A673 (cell line): ENCODE measurements at regions not wholly inside any gene's neighbourhood (a gene's known extent, or its start where the extent isn't known, plus 50 kb on each side); places are given as distances from the start of the nearest gene placed in this dataset.

Experiments used
- BruUV-seq: library from RNA; stranded (reverse); fragments of 400-500 nt; replicated peaks from 2 replicates; lab custom pipeline; 2021; lab: Mats Ljungman, UMichigan
- CTCF ChIA-PET: fragments of 300-600 bp; sonication (Branson Sonifier 250); formaldehyde crosslinking; loops from one replicate; lab custom pipeline; 2022; ENCODE audit warnings: antibody characterized with exemption; lab: Charles Lee
- POLR2A ChIA-PET: fragments of 300-600 bp; sonication (Branson Sonifier 250); formaldehyde crosslinking; loops from one replicate; lab custom pipeline; 2022; ENCODE audit warnings: antibody characterized with exemption; ENCODE audit not compliant: low non-redundant PET; lab: Charles Lee
- DNase-seq: peaks from one replicate; pipeline ENCODE4 v3.0.0-alpha.2; 2015; ENCODE audit warnings: low spot score
- H3K27ac ChIP-seq: fragments of 200-600 bp; sonication (generic); 2 replicates; pipeline ENCODE4 v1.5.1; 2016; ENCODE audit warnings: mixed run types, low read depth, mild to moderate bottlenecking, mixed read lengths, antibody characterized with exemption, low read length; ENCODE audit not compliant: poor library complexity, severe bottlenecking
- H3K27me3 ChIP-seq: fragments of 200-600 bp; sonication (generic); replicated peaks from 2 replicates; pipeline ENCODE4 v1.6.1; 2017; ENCODE audit warnings: mixed run types, low read depth, mild to moderate bottlenecking, mixed read lengths, antibody characterized with exemption, low read length; ENCODE audit not compliant: insufficient read depth, poor library complexity
- H3K36me3 ChIP-seq: fragments of 200-600 bp; sonication (generic); 2 replicates; pipeline ENCODE4 v1.6.1; 2016; ENCODE audit warnings: mixed run types, mild to moderate bottlenecking, mixed read lengths, antibody characterized with exemption, low read length; ENCODE audit not compliant: insufficient read depth, poor library complexity, severe bottlenecking
- H3K4me1 ChIP-seq: fragments of 200-600 bp; sonication (generic); 2 replicates; pipeline ENCODE4 v1.6.1; 2017; ENCODE audit warnings: mixed run types, mild to moderate bottlenecking, mixed read lengths, antibody characterized with exemption, low read length; ENCODE audit not compliant: insufficient read depth, poor library complexity, severe bottlenecking
- H3K4me3 ChIP-seq: fragments of 200-600 bp; sonication (generic); 2 replicates; pipeline ENCODE4 v1.5.1; 2016; ENCODE audit warnings: low read depth, mixed run types, mild to moderate bottlenecking, mixed read lengths, low read length; ENCODE audit not compliant: poor library complexity, severe bottlenecking
- H3K9me3 ChIP-seq: fragments of 200-600 bp; sonication (generic); 2 replicates; pipeline ENCODE4 v1.6.1; 2016; ENCODE audit warnings: mixed run types, low read depth, mild to moderate bottlenecking, mixed read lengths, antibody characterized with exemption, low read length; ENCODE audit not compliant: poor library complexity, severe bottlenecking
- CTCF ChIP-seq: fragments of 300-800, 200-600 bp; sonication (generic); conservative IDR thresholded peaks from 2 replicates; pipeline ENCODE4 v1.5.1; 2017; ENCODE audit warnings: low read depth, mild to moderate bottlenecking, antibody characterized with exemption, low read length, moderate library complexity, mixed read lengths
- EZH2 ChIP-seq: fragments of 200-600 bp; sonication (generic); IDR thresholded peaks from 2 replicates; pipeline ENCODE4 v1.6.1; 2017; ENCODE audit warnings: borderline replicate concordance, low read depth, mild to moderate bottlenecking, mixed read lengths, antibody characterized with exemption, low read length; ENCODE audit not compliant: poor library complexity, severe bottlenecking
- intact Hi-C: fragments of 100-400 bp; cut with micrococcal nuclease; formaldehyde crosslinking; loops from one replicate; pipeline ENCODE4 v1.10.0; 2022; ENCODE audit not compliant: unreplicated experiment

- Histone ChIP-seq H3K36me3 (no peaks in the 10 kb centered on the region), H3K4me3 (no peak overlapping the region), H3K27me3 (no peaks in the 10 kb centered on the region), H3K9me3 (peaks cover 3% of the 10 kb centered on the region), H3K4me1 (no peaks in the 10 kb centered on the region), H3K27ac (no peak overlapping the region)
- intact Hi-C loops = no loop called here
- TF ChIP-seq CTCF (no peak), EZH2 (no peak)
- no TSS peak for BruUV-seq
- CTCF ChIA-PET = no interaction called here
- POLR2A ChIA-PET = no interaction called here
- no peak for DNase-seq
Observed at GRCh38 chr2:58853420-58853819, 612.3 kb upstream of the FANCL start.

GRCh38 chr2:58852905-58853304 is 611.8 kb upstream of the FANCL start:
- no peaks in the 10 kb centered on the region for H3K4me1 ChIP-seq
- H3K27me3 ChIP-seq = no peaks in the 10 kb centered on the region
- no peak overlapping the region for H3K27ac ChIP-seq
- no peaks in the 10 kb centered on the region for H3K36me3 ChIP-seq
- TF ChIP-seq CTCF = no peak
- no peak overlapping the region for H3K4me3 ChIP-seq
- no peak for DNase-seq
- POLR2A ChIA-PET = no interaction called here
- H3K9me3 ChIP-seq = peaks cover 3% of the 10 kb centered on the region
- BruUV-seq = no TSS peak
- intact Hi-C loops = no loop called here
- CTCF ChIA-PET = no interaction called here

GRCh38 chr2:58852243-58852642 is 611.1 kb upstream of the FANCL start:
- no TSS peak for BruUV-seq
- Histone ChIP-seq H3K9me3 (no peaks in the 10 kb centered on the region), H3K4me3 (no peak overlapping the region), H3K27ac (no peak overlapping the region), H3K36me3 (no peaks in the 10 kb centered on the region), H3K4me1 (no peaks in the 10 kb centered on the region), H3K27me3 (no peaks in the 10 kb centered on the region)
- POLR2A ChIA-PET = no interaction called here
- no peak for TF ChIP-seq CTCF
- no peak for TF ChIP-seq EZH2
- intact Hi-C loops = no loop called here
- DNase-seq = no peak
- CTCF ChIA-PET = no interaction called here
